ENCODE measurements at regions not wholly inside any gene's neighbourhood (a gene's known extent, or its start where the extent isn't known, plus 50 kb on each side); places are given as distances from the start of the nearest gene placed in this dataset.

DNA sequence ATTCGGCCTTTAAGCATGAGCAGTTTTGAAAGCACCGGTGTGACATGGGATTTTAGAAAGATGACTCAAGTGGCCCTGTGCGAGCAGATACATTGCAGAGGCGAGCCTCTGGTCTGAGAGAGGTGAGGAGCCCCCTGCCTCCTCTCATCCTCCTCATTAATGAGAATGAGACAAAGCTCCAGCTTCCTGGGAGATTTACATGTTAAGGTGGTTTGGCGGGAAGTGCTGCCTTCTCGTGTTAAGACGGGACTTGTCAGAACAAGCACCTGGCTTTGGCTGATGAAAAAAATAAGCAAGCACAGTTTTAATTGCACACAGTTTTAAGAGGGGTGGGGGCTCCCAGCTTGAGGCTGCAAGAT is 68.1 kb downstream of the ACTL7B start:
- POLR2A ChIA-PET (ENCODE audit: low non-redundant PET) = interaction anchor here (1.4 kb wide), 1 partner anchor 50 kb away, joined by 4 read pairs; no protein-coding TSS in a partner anchor
- H3K27ac ChIP-seq = peak overlapping the region; percentile 98
- CTCF ChIA-PET = interaction anchor here (0.5 to 1.4 kb wide), 3 partner anchors 9 to 51 kb away, joined by 3 to 4 read pairs (median 3); no protein-coding TSS in a partner anchor
- TF ChIP-seq, protein P1, sequence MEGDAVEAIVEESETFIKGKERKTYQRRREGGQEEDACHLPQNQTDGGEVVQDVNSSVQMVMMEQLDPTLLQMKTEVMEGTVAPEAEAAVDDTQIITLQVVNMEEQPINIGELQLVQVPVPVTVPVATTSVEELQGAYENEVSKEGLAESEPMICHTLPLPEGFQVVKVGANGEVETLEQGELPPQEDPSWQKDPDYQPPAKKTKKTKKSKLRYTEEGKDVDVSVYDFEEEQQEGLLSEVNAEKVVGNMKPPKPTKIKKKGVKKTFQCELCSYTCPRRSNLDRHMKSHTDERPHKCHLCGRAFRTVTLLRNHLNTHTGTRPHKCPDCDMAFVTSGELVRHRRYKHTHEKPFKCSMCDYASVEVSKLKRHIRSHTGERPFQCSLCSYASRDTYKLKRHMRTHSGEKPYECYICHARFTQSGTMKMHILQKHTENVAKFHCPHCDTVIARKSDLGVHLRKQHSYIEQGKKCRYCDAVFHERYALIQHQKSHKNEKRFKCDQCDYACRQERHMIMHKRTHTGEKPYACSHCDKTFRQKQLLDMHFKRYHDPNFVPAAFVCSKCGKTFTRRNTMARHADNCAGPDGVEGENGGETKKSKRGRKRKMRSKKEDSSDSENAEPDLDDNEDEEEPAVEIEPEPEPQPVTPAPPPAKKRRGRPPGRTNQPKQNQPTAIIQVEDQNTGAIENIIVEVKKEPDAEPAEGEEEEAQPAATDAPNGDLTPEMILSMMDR (conservative IDR thresholded peaks at IDR 0.05; ENCODE audit: low read depth) = no peak
- peak; percentile 76 for DNase-seq (ENCODE audit: low spot score)

- ChIA-PET CTCF (interaction anchor here (0.6 to 1.4 kb wide), 6 partner anchors 25 to 1445 kb away, joined by 3 to 4 read pairs (median 4); no protein-coding TSS in a partner anchor), POLR2A (ENCODE audit: low non-redundant PET) (interaction anchor here (0.7 to 1.4 kb wide), 2 partner anchors 50 to 556 kb away, joined by 4 to 8 read pairs; no protein-coding TSS in a partner anchor)
- H3K27ac ChIP-seq = peak overlapping the region; percentile 98
- TF ChIP-seq, protein P1 (conservative IDR thresholded peaks at IDR 0.05; ENCODE audit: low read depth) = no peak
- DNase-seq (ENCODE audit: low spot score) = peak; percentile 95
Observed at GRCh38 chr9:108786901-108787689, 68.7 kb downstream of the ACTL7B start.

- H3K27ac ChIP-seq = peak overlapping the region; percentile 98
- no peak for DNase-seq (ENCODE audit: low spot score)
- TF ChIP-seq, protein P1 (conservative IDR thresholded peaks at IDR 0.05; ENCODE audit: low read depth) = no peak
- ChIA-PET POLR2A (ENCODE audit: low non-redundant PET) (interaction anchor here (0.7 kb wide), 1 partner anchor 555 kb away, joined by 8 read pairs; no protein-coding TSS in a partner anchor), CTCF (interaction anchor here (0.6 to 0.7 kb wide), 4 partner anchors 28 to 894 kb away, joined by 3 to 4 read pairs (median 3); no protein-coding TSS in a partner anchor)
Observed at GRCh38 chr9:108786322-108786721, 69.5 kb downstream of the ACTL7B start.

DNA sequence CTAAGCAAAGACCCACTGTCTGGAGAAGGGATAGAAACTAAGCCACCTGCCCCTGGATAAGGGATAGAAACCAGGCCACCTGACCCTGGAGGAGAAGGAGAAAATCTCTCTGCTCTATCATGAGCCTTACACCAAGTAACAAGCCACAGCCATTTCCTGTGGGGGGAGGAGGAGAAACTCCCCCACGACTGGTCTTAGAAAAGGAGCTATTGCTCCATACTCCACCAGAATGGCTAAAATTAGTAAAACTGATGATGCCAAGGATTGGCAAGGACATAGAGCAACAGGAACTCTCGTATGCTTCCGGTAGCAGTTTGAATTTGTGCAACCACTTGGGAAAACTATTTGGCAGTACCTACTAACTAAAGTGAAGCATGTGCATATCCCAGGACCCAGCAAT is 70.8 kb downstream of the ACTL7B start:
- no peak for DNase-seq (ENCODE audit: low spot score)
- H3K27ac ChIP-seq = peak overlapping the region; percentile 60
- TF ChIP-seq, protein P1 (conservative IDR thresholded peaks at IDR 0.05; ENCODE audit: low read depth) = no peak
- POLR2A ChIA-PET (ENCODE audit: low non-redundant PET) = no interaction called here
- CTCF ChIA-PET = interaction anchor here (0.6 to 0.9 kb wide), 2 partner anchors 11 to 54 kb away, joined by 3 read pairs; no protein-coding TSS in a partner anchor

DNA sequence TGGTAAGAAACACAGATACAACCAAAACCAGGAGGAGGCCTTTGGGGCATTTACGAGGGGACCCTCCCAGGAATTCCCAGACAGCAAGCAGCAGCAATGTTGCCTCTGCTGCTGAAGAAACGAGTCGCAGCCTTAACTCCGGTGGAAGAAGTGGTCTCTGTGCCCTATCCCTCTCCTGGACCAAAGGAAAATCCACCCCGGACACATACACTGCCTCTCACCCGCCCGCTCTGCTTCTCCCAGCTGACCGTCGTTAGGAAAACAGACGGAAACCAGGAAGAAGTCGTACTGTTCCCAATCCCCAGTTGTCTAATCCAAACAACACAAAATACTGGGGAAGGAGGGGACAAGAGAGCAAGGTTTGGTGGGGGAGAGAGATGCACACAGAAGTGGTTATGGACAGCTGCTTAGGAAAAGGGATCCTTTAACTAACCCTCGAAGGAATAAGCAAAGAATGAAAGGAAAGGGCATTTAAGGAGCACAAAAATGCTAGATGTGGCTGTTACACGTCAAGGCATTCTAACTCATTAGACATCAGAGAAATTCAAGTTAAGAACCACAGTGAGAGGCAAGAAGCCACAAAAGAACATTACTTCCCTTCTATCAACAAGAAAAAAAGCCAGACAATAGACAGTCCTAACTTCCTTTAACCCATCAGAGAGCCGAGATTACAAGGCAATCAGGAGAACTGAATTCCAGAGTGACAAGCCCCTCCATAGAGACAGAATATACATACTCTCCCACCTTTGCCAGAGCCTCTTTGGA is 71.9 kb downstream of the ACTL7B start:
- no peak for DNase-seq (ENCODE audit: low spot score)
- ChIA-PET CTCF (interaction anchor here (0.9 kb wide), 1 partner anchor 9 kb away, joined by 3 read pairs; no protein-coding TSS in a partner anchor), POLR2A (ENCODE audit: low non-redundant PET) (interaction anchor here (0.6 kb wide), 1 partner anchor 31 kb away, joined by 7 read pairs; no protein-coding TSS in a partner anchor)
- peak overlapping the region; percentile 9; the same call in 1 of the 2 replicates for H3K27ac ChIP-seq
- TF ChIP-seq, protein P1 (conservative IDR thresholded peaks at IDR 0.05; ENCODE audit: low read depth) = no peak

GRCh38 chr9:108783326-108783725 is 72.5 kb downstream of the ACTL7B start:
- CTCF ChIA-PET = no interaction called here

More at GRCh38 chr9:108783326-108783725, 72.5 kb downstream of the ACTL7B start:
- POLR2A ChIA-PET (ENCODE audit: low non-redundant PET) = no interaction called here
- DNase-seq (ENCODE audit: low spot score) = no peak
- H3K27ac ChIP-seq = peak overlapping the region; percentile 9; the same call in 1 of the 2 replicates
- TF ChIP-seq, protein P1 (conservative IDR thresholded peaks at IDR 0.05; ENCODE audit: low read depth) = no peak
